HepG2 (cell line): ENCODE measurements at regions not wholly inside any gene's neighbourhood (a gene's known extent, or its start where the extent isn't known, plus 50 kb on each side); places are given as distances from the start of the nearest gene placed in this dataset.

Experiments
- CBX2 ChIP-seq, 2 experiments: fragments of 200-600 bp in 1 of 2; sonication (generic); formaldehyde crosslinking in 1 of 2; IDR thresholded peaks; 2 replicates each; pipeline versions ENCODE4 v1.7.0 to v1.8.1; 2018 to 2022; ENCODE audit warnings: low read depth in 2 of 2, low read length in 1 of 2, mild to moderate bottlenecking in 1 of 2, missing genetic modification reagents in 1 of 2
- HNF4A ChIP-seq: sonication (generic); formaldehyde crosslinking; IDR thresholded peaks from 2 replicates; pipeline ENCODE4 v1.4.0; 2020; ENCODE audit warnings: missing genetic modification reagents
- MBNL3 ChIP-seq: fragments of 250-450 bp; sonication (Bioruptor Pico); conservative IDR thresholded peaks from 2 replicates; pipeline ENCODE4 v1.8.0; 2022; ENCODE audit warnings: mild to moderate bottlenecking, inconsistent platforms
- NCOA1 ChIP-seq: sonication (generic); formaldehyde crosslinking; IDR thresholded peaks from 2 replicates; pipeline ENCODE4 v1.9.0; 2021; ENCODE audit warnings: missing genetic modification reagents
- SMYD3 ChIP-seq: sonication (generic); formaldehyde crosslinking; IDR thresholded peaks from 2 replicates; pipeline ENCODE4 v1.8.1; 2023; ENCODE audit warnings: mild to moderate bottlenecking, missing genetic modification reagents
- SP140L ChIP-seq: sonication (generic); formaldehyde crosslinking; IDR thresholded peaks from 2 replicates; pipeline ENCODE4 v1.4.0; 2020; ENCODE audit warnings: missing genetic modification reagents, borderline replicate concordance
- U2AF1 ChIP-seq: fragments of 200-400 bp; formaldehyde crosslinking; optimal IDR thresholded peaks from 2 replicates; pipeline ENCODE3; 2017; ENCODE audit warnings: mild to moderate bottlenecking, low read depth, low read length
- YY1 ChIP-seq: IDR thresholded peaks from 2 replicates; pipeline ENCODE4 v1.6.1; 2011; ENCODE audit warnings: low read length, low read depth, moderate library complexity, mild to moderate bottlenecking; ENCODE audit not compliant: insufficient read depth, insufficient replicate concordance
- ZNF589 ChIP-seq: sonication (generic); formaldehyde crosslinking; conservative IDR thresholded peaks from 2 replicates; pipeline ENCODE4 v1.8.0; 2022; ENCODE audit warnings: mild to moderate bottlenecking, moderate library complexity, missing genetic modification reagents
- ZNF607 ChIP-seq: sonication (generic); formaldehyde crosslinking; IDR thresholded peaks from 2 replicates; pipeline ENCODE4 v1.5.1; 2020; ENCODE audit warnings: missing genetic modification reagents, mild to moderate bottlenecking, borderline replicate concordance
- ZNF615 ChIP-seq: sonication (generic); formaldehyde crosslinking; IDR thresholded peaks from 2 replicates; pipeline ENCODE4 v1.5.0; 2020; ENCODE audit warnings: mild to moderate bottlenecking, missing genetic modification reagents, borderline replicate concordance
- ZNF644 ChIP-seq: IDR thresholded peaks from 2 replicates; pipeline ENCODE4 v1.6.1; 2016; ENCODE audit warnings: low read depth
- ZNF766 ChIP-seq: sonication (generic); formaldehyde crosslinking; IDR thresholded peaks from 2 replicates; pipeline ENCODE4 v1.5.0; 2020; ENCODE audit warnings: missing genetic modification reagents, borderline replicate concordance
- TF ChIP-seq, protein P1 (sequence below), 2 experiments: sonication (generic) in 1 of 2; formaldehyde crosslinking in 1 of 2; IDR thresholded peaks; 2 replicates each; pipeline versions ENCODE4 v1.5.1 to v1.6.1; 2011 to 2020; ENCODE audit warnings: borderline replicate concordance in 1 of 2, low read depth in 1 of 2, low read length in 1 of 2, mild to moderate bottlenecking in 1 of 2, missing genetic modification reagents in 1 of 2, moderate library complexity in 1 of 2
- TF ChIP-seq, protein P2 (sequence below): sonication (generic); formaldehyde crosslinking; conservative IDR thresholded peaks from 2 replicates; pipeline ENCODE4 v1.4.0; 2020; ENCODE audit warnings: missing genetic modification reagents
- TF ChIP-seq, protein P3 (sequence below): IDR thresholded peaks from 2 replicates; pipeline ENCODE4 v1.6.1; 2016; ENCODE audit warnings: mild to moderate bottlenecking
- TF ChIP-seq, protein P4 (sequence below): sonication (generic); formaldehyde crosslinking; IDR thresholded peaks from 2 replicates; pipeline ENCODE4 v1.5.0; 2020; ENCODE audit warnings: mild to moderate bottlenecking, missing genetic modification reagents
- TF ChIP-seq, protein P5 (sequence below): sonication (generic); formaldehyde crosslinking; IDR thresholded peaks from 2 replicates; pipeline ENCODE4 v1.9.0; 2022; ENCODE audit warnings: missing genetic modification reagents, mild to moderate bottlenecking, borderline replicate concordance

DNA sequence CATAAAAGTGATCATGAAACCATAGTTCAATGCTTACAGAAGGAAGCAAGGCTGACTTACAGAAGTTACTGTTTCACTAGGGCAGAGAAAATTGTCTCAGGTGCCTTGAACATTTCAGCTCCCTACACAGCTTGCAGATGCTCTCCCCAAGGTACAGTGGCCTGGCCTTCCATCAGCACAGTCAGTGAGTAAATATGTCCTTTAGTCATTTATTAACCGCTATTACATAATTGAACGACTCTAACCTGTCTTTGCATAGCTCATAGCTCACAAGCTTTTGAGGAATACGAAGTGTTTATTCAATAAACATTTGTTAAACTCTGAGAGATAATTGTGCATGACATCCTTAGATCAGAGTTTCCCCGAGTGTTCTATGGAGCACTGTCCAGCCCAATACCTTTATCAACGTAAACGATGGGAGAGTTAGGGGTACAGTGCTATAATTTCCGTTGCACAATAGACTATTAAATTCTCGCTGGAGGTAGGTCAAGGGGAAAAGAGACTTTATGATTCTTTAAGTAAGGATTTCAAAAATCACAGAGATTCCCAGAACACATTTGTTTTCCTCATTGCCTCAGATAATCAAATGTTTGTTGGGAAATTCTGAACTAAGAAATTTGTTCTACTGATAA is 677.8 kb downstream of the TSN start (continued):
- TF ChIP-seq, protein P1, sequence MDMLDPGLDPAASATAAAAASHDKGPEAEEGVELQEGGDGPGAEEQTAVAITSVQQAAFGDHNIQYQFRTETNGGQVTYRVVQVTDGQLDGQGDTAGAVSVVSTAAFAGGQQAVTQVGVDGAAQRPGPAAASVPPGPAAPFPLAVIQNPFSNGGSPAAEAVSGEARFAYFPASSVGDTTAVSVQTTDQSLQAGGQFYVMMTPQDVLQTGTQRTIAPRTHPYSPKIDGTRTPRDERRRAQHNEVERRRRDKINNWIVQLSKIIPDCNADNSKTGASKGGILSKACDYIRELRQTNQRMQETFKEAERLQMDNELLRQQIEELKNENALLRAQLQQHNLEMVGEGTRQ (IDR thresholded peaks at IDR 0.05; ENCODE audit: low read depth, low read length): no peak
- TF ChIP-seq, protein P1 (CRISPR knock-in tag; IDR thresholded peaks at IDR 0.05; ENCODE audit: borderline replicate concordance): 0 out of 2 replicates have a peak, but pooled peaks have one; percentile 32
- TF ChIP-seq ZNF589 (CRISPR knock-in tag) (no peak), ZNF615 (CRISPR knock-in tag) (no peak), ZNF644 (CRISPR knock-in tag) (0 out of 2 replicates have a peak, but pooled peaks have one; percentile 37), CBX2 (IDR thresholded peaks at IDR 0.05; ENCODE audit: low read depth, low read length) (no peak), CBX2 (CRISPR knock-in tag; IDR thresholded peaks at IDR 0.05; ENCODE audit: low read depth) (no peak), ZNF766 (CRISPR knock-in tag) (no peak), ZNF607 (CRISPR knock-in tag) (peak; percentile 38; the same call in 1 of the 2 replicates), SP140L (CRISPR knock-in tag) (0 out of 2 replicates have a peak, but pooled peaks have one; percentile 37), HNF4A (CRISPR knock-in tag) (peak; percentile 78), NCOA1 (no peak), U2AF1 (no peak), SMYD3 (CRISPR knock-in tag) (0 out of 2 replicates have a peak, but pooled peaks have one; percentile 76), MBNL3 (CRISPR knock-in tag) (no peak), YY1 (no peak)
- TF ChIP-seq, protein P2, sequence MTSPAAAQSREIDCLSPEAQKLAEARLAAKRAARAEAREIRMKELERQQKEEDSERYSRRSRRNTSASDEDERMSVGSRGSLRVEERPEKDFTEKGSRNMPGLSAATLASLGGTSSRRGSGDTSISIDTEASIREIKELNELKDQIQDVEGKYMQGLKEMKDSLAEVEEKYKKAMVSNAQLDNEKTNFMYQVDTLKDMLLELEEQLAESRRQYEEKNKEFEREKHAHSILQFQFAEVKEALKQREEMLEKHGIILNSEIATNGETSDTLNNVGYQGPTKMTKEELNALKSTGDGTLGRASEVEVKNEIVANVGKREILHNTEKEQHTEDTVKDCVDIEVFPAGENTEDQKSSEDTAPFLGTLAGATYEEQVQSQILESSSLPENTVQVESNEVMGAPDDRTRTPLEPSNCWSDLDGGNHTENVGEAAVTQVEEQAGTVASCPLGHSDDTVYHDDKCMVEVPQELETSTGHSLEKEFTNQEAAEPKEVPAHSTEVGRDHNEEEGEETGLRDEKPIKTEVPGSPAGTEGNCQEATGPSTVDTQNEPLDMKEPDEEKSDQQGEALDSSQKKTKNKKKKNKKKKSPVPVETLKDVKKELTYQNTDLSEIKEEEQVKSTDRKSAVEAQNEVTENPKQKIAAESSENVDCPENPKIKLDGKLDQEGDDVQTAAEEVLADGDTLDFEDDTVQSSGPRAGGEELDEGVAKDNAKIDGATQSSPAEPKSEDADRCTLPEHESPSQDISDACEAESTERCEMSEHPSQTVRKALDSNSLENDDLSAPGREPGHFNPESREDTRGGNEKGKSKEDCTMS (CRISPR knock-in tag): no peak
- TF ChIP-seq, protein P3, sequence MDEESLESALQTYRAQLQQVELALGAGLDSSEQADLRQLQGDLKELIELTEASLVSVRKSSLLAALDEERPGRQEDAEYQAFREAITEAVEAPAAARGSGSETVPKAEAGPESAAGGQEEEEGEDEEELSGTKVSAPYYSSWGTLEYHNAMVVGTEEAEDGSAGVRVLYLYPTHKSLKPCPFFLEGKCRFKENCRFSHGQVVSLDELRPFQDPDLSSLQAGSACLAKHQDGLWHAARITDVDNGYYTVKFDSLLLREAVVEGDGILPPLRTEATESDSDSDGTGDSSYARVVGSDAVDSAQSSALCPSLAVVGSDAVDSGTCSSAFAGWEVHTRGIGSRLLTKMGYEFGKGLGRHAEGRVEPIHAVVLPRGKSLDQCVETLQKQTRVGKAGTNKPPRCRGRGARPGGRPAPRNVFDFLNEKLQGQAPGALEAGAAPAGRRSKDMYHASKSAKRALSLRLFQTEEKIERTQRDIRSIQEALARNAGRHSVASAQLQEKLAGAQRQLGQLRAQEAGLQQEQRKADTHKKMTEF (CRISPR knock-in tag): peak; percentile 81
- TF ChIP-seq, protein P4, sequence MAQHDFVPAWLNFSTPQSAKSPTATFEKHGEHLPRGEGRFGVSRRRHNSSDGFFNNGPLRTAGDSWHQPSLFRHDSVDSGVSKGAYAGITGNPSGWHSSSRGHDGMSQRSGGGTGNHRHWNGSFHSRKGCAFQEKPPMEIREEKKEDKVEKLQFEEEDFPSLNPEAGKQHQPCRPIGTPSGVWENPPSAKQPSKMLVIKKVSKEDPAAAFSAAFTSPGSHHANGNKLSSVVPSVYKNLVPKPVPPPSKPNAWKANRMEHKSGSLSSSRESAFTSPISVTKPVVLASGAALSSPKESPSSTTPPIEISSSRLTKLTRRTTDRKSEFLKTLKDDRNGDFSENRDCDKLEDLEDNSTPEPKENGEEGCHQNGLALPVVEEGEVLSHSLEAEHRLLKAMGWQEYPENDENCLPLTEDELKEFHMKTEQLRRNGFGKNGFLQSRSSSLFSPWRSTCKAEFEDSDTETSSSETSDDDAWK (CRISPR knock-in tag): no peak
- TF ChIP-seq, protein P5, sequence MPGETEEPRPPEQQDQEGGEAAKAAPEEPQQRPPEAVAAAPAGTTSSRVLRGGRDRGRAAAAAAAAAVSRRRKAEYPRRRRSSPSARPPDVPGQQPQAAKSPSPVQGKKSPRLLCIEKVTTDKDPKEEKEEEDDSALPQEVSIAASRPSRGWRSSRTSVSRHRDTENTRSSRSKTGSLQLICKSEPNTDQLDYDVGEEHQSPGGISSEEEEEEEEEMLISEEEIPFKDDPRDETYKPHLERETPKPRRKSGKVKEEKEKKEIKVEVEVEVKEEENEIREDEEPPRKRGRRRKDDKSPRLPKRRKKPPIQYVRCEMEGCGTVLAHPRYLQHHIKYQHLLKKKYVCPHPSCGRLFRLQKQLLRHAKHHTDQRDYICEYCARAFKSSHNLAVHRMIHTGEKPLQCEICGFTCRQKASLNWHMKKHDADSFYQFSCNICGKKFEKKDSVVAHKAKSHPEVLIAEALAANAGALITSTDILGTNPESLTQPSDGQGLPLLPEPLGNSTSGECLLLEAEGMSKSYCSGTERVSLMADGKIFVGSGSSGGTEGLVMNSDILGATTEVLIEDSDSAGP: no peak
